ENCODE measurements at regions not wholly inside any gene's neighbourhood (a gene's known extent, or its start where the extent isn't known, plus 50 kb on each side); places are given as distances from the start of the nearest gene placed in this dataset.

DNA sequence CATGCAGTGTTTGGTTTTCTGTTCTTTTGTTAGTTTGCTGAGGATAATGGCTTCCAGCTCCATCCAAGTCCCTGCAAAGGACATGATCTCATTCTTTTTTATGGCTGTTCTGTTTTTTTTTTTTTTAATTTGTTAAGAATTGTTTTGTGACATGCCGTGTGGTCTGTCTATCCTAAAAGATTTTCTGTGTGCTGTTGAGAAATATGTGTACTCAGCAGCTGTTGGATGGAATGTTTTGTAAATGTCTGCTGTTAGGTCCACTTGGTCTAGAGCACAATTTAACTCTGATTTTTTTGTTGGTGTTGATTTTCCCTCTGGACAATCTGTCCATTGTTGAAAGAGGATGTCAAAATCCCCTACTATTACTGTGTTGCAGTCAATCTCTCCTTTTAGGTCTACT, 80.4 kb upstream of the WDR75 start:
- no peak for TF ChIP-seq CTCF (IDR thresholded peaks at IDR 0.05; ENCODE audit: low read depth, low read length)
- H3K27me3 ChIP-seq (ENCODE audit: insufficient read depth, low read depth, severe bottlenecking), result no peaks in the 10 kb centered on the region
- H3K36me3 ChIP-seq, result no peaks in the 10 kb centered on the region
- DNase-seq, result no peak
- H3K27ac ChIP-seq, result no peak overlapping the region
- H3K4me3 ChIP-seq (ENCODE audit: low read depth, low read length), result no peak overlapping the region
- H3K9me3 ChIP-seq (ENCODE audit: severe bottlenecking), result no peaks in the 10 kb centered on the region

- no peak for TF ChIP-seq CTCF (IDR thresholded peaks at IDR 0.05; ENCODE audit: low read depth, low read length)
Observed at GRCh38 chr2:189362283-189362682, 79.0 kb upstream of the WDR75 start.

DNA sequence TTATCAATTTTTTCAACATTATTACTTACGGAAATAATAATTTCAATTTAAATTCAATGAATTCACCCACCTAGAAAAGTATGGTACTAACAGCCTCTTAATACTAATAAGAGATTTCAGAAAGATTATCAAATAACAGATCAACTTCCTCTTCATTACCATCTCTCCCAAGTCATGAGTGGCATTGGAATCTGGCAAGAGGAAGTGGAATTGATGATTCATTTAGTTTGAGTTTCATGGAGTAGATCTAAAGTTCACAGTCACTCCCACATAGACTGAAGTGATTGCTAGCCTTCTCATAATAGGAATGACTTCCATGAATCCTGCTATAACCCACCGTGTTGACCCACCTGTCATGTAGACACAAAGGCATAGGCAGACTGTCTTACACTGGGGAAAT, 77.7 kb upstream of the WDR75 start:
- DNase-seq, result no peak
- Histone ChIP-seq H3K4me3 (ENCODE audit: low read depth, low read length) (no peak overlapping the region), H3K27ac (no peak overlapping the region), H3K36me3 (no peaks in the 10 kb centered on the region), H3K9me3 (ENCODE audit: severe bottlenecking) (no peaks in the 10 kb centered on the region), H3K27me3 (ENCODE audit: insufficient read depth, low read depth, severe bottlenecking) (no peaks in the 10 kb centered on the region)
- no peak for TF ChIP-seq CTCF (IDR thresholded peaks at IDR 0.05; ENCODE audit: low read depth, low read length)

More at GRCh38 chr2:189362283-189362682, 79.0 kb upstream of the WDR75 start:
- no peak overlapping the region for H3K27ac ChIP-seq
- no peak overlapping the region for H3K4me3 ChIP-seq (ENCODE audit: low read depth, low read length)
- no peak for DNase-seq
- no peaks in the 10 kb centered on the region for H3K9me3 ChIP-seq (ENCODE audit: severe bottlenecking)
- H3K27me3 ChIP-seq (ENCODE audit: insufficient read depth, low read depth, severe bottlenecking), result no peaks in the 10 kb centered on the region
- H3K36me3 ChIP-seq, result no peaks in the 10 kb centered on the region

GRCh38 chr2:189364607-189365006, 76.7 kb upstream of the WDR75 start:
- Histone ChIP-seq H3K27ac (no peak overlapping the region), H3K4me3 (ENCODE audit: low read depth, low read length) (no peak overlapping the region), H3K36me3 (no peaks in the 10 kb centered on the region), H3K9me3 (ENCODE audit: severe bottlenecking) (no peaks in the 10 kb centered on the region), H3K27me3 (ENCODE audit: insufficient read depth, low read depth, severe bottlenecking) (no peaks in the 10 kb centered on the region)
- TF ChIP-seq CTCF (IDR thresholded peaks at IDR 0.05; ENCODE audit: low read depth, low read length), result no peak
- DNase-seq, result no peak

- no peak for TF ChIP-seq CTCF (IDR thresholded peaks at IDR 0.05; ENCODE audit: low read depth, low read length)
- DNase-seq, result no peak
- Histone ChIP-seq H3K9me3 (ENCODE audit: severe bottlenecking) (no peaks in the 10 kb centered on the region), H3K4me3 (ENCODE audit: low read depth, low read length) (no peak overlapping the region), H3K36me3 (no peaks in the 10 kb centered on the region), H3K27ac (no peak overlapping the region), H3K27me3 (ENCODE audit: insufficient read depth, low read depth, severe bottlenecking) (no peaks in the 10 kb centered on the region)
Observed at GRCh38 chr2:189366349-189366748, 74.9 kb upstream of the WDR75 start.

DNA sequence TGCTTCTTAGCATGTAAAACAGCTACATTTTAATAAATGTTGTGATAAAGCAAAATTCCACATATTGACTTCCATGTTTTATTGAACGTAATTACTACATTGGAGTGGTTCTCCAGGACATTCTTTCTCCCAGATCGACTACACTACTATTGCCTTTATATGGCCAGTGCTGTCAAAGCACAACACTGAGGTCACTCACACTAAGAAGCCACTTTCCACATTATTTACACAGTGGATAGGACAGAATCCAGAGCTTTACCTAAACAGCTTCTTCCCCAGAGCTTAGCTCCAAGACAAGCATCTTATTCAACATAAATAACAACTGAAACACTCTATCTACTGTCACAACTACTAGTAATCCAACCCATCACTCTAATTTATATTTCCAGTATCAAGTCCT, 73.9 kb upstream of the WDR75 start:
- Histone ChIP-seq H3K27ac (no peak overlapping the region), H3K9me3 (ENCODE audit: severe bottlenecking) (no peaks in the 10 kb centered on the region)

More for the DNA sequence above, 73.9 kb upstream of the WDR75 start:
- Histone ChIP-seq H3K27me3 (ENCODE audit: insufficient read depth, low read depth, severe bottlenecking) (no peaks in the 10 kb centered on the region), H3K36me3 (no peaks in the 10 kb centered on the region), H3K4me3 (ENCODE audit: low read depth, low read length) (no peak overlapping the region)
- no peak for TF ChIP-seq CTCF (IDR thresholded peaks at IDR 0.05; ENCODE audit: low read depth, low read length)
- no peak for DNase-seq
